Adipocyte (in vitro differentiated cells): ENCODE measurements at regions not wholly inside any gene's neighbourhood (a gene's known extent, or its start where the extent isn't known, plus 50 kb on each side); places are given as distances from the start of the nearest gene placed in this dataset.

Experiments used
- DNase-seq: peaks from one replicate; pipeline ENCODE4 v3.0.0-alpha.2; 2015; ENCODE audit warnings: low read depth
- H3K27me3 ChIP-seq: replicated peaks from 2 replicates; pipeline ENCODE4 v1.7.0; 2013; ENCODE audit warnings: mild to moderate bottlenecking, low read length, moderate library complexity; ENCODE audit not compliant: control insufficient read depth, insufficient read depth
- H3K36me3 ChIP-seq: 2 replicates; pipeline ENCODE4 v1.7.0; 2013; ENCODE audit warnings: low read length, mild to moderate bottlenecking, moderate library complexity; ENCODE audit not compliant: control insufficient read depth, insufficient read depth, severe bottlenecking
- H3K4me1 ChIP-seq: 2 replicates; pipeline ENCODE4 v1.7.0; 2013; ENCODE audit warnings: mild to moderate bottlenecking, low read length, moderate library complexity; ENCODE audit not compliant: control insufficient read depth, insufficient read depth
- H3K4me3 ChIP-seq: 2 replicates; pipeline ENCODE4 v1.7.0; 2013; ENCODE audit warnings: mild to moderate bottlenecking, low read length, moderate library complexity
- H3K9ac ChIP-seq: 2 replicates; pipeline ENCODE4 v1.7.0; 2013; ENCODE audit warnings: mild to moderate bottlenecking, low read length, moderate library complexity
- H3K9me3 ChIP-seq: 2 replicates; pipeline ENCODE4 v1.7.0; 2013; ENCODE audit warnings: mild to moderate bottlenecking, low read length, moderate library complexity; ENCODE audit not compliant: control insufficient read depth

DNA sequence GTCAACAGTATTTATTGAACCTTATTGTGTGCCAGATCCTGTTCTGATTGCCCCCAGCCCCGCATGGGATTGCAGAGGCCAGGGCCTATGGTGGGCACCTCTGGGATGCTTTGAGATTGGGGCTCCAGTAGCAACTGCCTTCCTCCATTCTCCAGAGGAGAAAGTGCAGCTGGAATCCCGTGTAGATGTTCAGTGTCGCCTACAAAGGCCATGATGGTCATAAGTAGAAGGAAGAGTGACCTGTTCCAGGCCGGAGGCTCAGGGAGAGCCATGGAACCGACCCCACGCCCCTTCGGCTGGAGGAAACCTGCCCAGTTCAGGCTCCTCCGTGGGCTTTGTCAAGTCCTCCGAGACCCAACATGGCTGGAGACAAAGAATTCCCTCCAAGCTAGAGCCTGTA lies 287.5 kb downstream of the FBXW7 start:
- Histone ChIP-seq H3K9ac (no peak overlapping the region), H3K27me3 (no peaks in the 10 kb centered on the region), H3K9me3 (no peaks in the 10 kb centered on the region), H3K4me1 (peaks cover 11% of the 10 kb centered on the region), H3K4me3 (no peak overlapping the region), H3K36me3 (no peaks in the 10 kb centered on the region)
- no peak for DNase-seq

DNA sequence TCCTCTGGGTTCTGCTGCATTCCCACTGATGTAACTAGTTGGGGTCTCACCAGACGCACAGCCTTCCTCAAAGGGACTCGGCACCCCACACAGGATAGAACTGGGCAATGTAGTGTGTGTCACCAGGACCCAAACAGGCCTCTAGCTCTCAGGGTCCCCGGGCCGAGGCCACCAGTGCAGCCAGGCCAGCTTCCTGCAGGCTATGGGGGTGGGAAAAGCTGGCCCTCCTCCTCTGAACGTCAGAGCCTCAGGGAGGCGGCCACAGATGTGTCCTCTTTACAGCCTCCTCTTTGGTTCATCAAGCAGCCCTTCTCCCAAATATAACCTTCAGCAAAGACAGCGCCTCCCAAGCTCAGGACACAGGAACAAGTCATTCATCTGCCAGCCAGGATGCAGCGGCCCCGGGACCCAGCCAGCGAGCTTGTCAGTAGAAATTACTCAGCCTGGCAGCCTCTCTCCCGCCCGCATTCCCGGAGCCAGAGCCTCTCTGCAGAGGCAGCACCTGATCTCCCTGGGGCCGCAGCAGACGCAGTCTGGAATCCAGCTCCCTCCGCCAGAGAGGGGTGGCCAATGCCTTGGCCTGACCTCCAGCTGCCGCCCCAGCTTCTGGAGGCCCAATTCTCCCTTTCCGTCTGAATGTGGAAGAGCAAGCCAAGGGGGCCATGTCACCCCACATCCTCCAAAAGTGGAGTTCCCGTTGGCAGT lies 288.5 kb downstream of the FBXW7 start:
- no peaks in the 10 kb centered on the region for H3K36me3 ChIP-seq
- no peaks in the 10 kb centered on the region for H3K27me3 ChIP-seq
- no peaks in the 10 kb centered on the region for H3K9me3 ChIP-seq
- H3K4me1 ChIP-seq: peaks cover 14% of the 10 kb centered on the region
- H3K9ac ChIP-seq: no peak overlapping the region
- no peak overlapping the region for H3K4me3 ChIP-seq
- no peak for DNase-seq

DNA sequence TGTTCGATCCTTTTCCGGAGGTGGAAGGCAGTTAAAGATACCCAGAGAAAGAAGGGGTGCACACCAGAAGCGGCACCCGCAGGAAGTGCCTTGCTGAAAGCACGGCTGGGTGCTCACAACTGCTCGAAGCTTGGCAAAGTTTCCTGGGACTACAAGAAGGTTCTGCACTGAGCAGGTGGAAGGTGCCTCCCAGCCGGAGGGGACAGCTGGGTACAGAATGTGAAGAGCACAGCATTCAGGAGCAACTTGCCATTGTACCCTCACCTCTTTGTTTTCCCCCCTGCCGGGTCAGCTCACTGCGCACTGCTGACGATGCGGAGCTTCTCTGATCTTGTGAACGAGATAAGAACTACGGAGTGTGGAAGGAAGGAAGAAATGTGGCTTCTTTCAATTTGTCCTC lies 289.2 kb downstream of the FBXW7 start:
- no peak overlapping the region for H3K4me3 ChIP-seq
- H3K36me3 ChIP-seq: no peaks in the 10 kb centered on the region
- H3K9me3 ChIP-seq: no peaks in the 10 kb centered on the region
- no peak overlapping the region for H3K9ac ChIP-seq
- peaks cover 14% of the 10 kb centered on the region for H3K4me1 ChIP-seq
- DNase-seq: no peak
- no peaks in the 10 kb centered on the region for H3K27me3 ChIP-seq

DNA sequence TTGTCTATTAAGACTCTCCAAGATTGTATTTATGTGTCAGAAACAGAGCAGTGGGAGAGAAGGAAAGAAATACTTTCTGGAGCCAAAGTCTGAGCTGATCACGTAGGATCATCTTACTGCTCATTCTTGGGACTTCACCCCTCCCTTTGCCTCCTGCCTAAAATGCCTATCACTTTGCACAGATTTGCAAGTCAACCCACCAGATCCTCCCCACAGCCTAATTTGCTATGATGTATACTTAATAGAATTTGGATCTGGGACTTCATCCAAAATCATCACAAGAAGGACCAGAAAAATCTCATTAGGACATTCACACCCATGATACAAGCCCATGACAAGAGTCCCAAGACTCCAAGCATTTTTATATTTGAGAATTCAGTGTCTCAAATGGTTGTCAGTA lies 290.2 kb downstream of the FBXW7 start:
- DNase-seq: peak; percentile 3
- H3K4me1 ChIP-seq: peaks cover 14% of the 10 kb centered on the region
- no peaks in the 10 kb centered on the region for H3K9me3 ChIP-seq
- H3K9ac ChIP-seq: no peak overlapping the region
- H3K36me3 ChIP-seq: no peaks in the 10 kb centered on the region
- no peak overlapping the region for H3K4me3 ChIP-seq
- H3K27me3 ChIP-seq: no peaks in the 10 kb centered on the region

DNA sequence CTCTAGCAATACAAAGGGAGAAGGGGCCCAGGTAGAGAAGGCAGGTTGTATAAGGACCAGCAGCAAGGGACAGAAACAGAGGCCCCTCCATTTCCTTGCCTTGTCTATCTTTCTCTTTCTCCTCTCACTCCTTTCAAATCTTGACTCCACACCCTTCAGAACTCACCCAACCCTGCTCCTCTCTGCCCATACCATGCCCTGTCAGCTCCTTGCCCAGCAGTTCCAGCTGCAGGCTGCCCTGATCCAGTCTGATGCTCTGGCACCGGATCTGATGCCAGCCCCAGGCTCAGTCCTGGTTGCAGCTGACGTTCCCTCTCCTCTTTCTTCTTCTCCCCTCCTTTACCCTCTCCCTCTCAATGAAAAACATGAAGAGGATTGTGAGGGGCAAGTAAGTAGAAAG lies 291.2 kb downstream of the FBXW7 start:
- Histone ChIP-seq H3K4me3 (no peak overlapping the region), H3K4me1 (peaks cover 14% of the 10 kb centered on the region), H3K27me3 (no peaks in the 10 kb centered on the region), H3K9me3 (no peaks in the 10 kb centered on the region), H3K9ac (no peak overlapping the region), H3K36me3 (no peaks in the 10 kb centered on the region)
- DNase-seq: no peak

DNA sequence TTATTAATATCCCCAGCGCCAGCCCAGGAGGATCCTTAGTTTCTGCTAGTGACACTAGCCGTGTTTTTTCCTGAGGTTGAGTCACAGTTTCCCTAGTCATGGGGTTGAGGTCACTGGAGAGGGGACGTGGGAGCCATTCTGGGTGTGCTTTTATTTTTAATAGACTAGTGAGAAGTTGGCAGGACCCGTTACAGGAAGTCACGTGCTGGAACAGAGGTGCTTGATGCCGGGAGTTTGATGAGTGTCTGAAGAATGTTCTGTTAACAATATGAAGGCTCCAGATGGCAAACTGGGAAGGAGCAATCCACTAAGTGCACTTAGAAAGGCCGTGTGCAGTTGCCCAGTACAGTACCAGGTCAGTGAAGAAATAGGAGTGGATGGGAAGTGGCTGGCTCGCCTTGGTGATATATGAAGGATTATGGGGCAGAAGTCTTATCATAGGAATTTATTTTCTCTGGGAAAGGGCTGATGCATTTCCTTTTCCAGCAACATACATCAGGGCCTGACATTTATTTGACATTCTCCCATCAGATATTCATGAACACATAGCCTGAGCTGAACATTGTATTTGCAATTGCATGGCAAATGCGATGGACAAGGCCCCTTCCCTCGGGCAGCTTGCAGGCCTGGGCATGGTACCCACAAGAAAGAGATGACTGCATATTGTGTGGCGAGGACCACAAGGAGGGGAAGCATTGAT lies 291.8 kb downstream of the FBXW7 start:
- Histone ChIP-seq H3K4me3 (peak overlapping the region; percentile 32), H3K9ac (no peak overlapping the region), H3K27me3 (no peaks in the 10 kb centered on the region), H3K4me1 (peaks cover 14% of the 10 kb centered on the region), H3K9me3 (no peaks in the 10 kb centered on the region), H3K36me3 (no peaks in the 10 kb centered on the region)
- no peak for DNase-seq

DNA sequence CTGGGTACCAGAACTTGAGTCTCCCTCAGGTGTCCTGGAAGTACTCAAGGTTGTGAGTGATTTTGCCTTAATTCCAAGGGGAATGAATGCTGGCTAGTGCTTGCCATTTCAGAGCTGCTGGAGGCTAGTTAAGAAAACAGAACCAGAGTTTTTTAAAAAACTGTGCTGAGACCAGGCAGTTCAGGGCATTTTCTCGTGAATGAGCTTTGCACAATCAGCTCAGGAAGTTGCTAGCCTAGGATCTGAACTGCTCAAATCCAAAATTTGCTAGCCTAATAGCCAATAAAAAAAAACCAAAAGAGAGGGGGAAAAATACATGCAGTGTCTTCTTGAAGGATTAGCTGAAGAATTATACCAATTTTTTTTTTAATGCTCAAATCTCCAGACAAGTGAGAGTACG lies 292.7 kb downstream of the FBXW7 start:
- DNase-seq: no peak
- H3K9ac ChIP-seq: no peak overlapping the region
- peaks cover 14% of the 10 kb centered on the region for H3K4me1 ChIP-seq
- H3K4me3 ChIP-seq: no peak overlapping the region
- H3K36me3 ChIP-seq: no peaks in the 10 kb centered on the region
- H3K27me3 ChIP-seq: no peaks in the 10 kb centered on the region
- H3K9me3 ChIP-seq: no peaks in the 10 kb centered on the region

DNA sequence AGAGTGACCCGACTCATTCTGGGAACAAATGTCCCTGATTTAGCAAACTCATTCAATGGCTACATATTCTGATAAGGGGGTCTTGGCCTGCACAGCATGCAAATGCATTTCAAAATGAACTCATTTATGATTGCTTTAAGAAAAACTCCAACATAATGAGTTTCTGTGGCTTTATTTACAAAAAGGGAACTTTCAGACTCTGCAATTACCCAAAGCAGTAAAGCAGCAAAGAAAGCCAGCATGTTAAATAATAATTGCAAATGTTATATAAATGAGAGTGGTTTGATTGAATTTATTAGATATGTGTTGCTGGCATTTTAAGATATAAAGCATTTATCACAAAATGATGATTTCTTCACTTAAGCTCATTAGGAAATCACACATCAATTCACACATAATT lies 295.7 kb downstream of the FBXW7 start:
- Histone ChIP-seq H3K9me3 (no peaks in the 10 kb centered on the region), H3K36me3 (no peaks in the 10 kb centered on the region), H3K9ac (no peak overlapping the region), H3K4me1 (peaks cover 14% of the 10 kb centered on the region), H3K27me3 (no peaks in the 10 kb centered on the region), H3K4me3 (no peak overlapping the region)
- no peak for DNase-seq

DNA sequence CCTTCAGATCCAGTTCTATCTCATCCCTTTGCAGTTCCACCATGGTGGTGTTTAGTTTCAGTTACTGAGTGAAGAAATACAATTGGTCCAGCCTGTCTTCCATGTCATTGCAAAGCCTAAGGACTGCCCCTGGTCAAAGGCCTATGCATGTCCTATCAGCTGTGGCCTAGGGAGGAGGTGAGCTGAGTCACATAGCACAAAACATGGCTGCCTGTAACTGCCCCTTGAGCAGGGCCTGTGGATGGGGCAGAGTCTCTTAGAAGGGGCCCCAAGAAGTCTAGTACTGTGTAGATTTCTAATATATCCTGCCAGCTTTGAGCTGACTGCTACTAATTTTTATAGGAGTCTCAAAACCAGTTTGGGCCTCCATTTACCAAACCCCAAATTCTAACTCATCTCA lies 296.7 kb downstream of the FBXW7 start:
- no peaks in the 10 kb centered on the region for H3K36me3 ChIP-seq
- DNase-seq: no peak

DNA sequence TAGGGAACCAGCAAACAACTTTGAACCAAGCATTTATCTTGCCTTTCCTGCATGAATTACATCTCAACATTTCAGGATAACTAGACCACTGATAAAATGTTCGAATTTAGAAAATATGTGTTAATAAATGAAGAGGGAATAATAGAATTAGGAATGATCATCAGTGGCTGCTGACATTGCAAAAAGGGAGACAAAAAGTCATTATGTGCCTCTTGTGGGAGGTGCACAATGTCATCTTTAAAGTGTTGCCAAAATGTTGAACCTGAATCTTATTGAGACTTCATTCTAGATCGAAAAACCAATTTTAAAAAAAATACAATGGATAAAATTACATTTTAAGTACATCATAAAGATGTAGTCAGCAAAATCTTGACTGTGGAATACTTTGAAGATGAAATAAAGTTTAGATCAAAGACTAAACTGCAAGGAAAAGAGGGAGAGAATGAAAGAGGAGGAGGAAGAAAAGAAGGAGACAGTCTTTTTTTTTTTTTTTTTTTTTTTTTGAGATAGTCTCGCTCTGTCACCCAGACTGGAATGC lies 299.3 kb downstream of the FBXW7 start:
- no peaks in the 10 kb centered on the region for H3K36me3 ChIP-seq
- no peak overlapping the region for H3K9ac ChIP-seq
- no peaks in the 10 kb centered on the region for H3K4me1 ChIP-seq
- no peaks in the 10 kb centered on the region for H3K27me3 ChIP-seq
- no peaks in the 10 kb centered on the region for H3K9me3 ChIP-seq
- DNase-seq: no peak
- H3K4me3 ChIP-seq: no peak overlapping the region

More for the DNA sequence above, 296.7 kb downstream of the FBXW7 start:
- Histone ChIP-seq H3K9me3 (no peaks in the 10 kb centered on the region), H3K4me1 (peaks cover 12% of the 10 kb centered on the region), H3K4me3 (no peak overlapping the region), H3K9ac (no peak overlapping the region), H3K27me3 (no peaks in the 10 kb centered on the region)

DNA sequence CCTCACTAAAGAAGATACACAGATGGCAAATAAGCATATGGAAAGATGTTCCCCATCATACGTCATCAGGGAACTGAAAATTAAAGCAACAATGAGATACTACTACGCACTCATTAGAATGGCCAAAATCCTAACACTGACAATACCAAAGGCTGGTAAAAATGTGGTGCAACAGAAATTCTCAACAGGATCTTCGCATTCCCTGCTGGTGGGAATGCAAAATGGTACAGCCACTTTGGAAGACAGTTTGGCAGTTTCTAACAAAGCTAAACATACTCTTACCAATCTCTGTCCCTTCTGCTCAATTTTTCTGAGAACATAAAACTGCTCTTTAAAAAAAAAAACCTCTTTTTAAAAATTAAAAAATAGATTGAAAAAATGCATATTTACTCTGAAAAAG lies 300.2 kb downstream of the FBXW7 start:
- H3K36me3 ChIP-seq: no peaks in the 10 kb centered on the region
- no peaks in the 10 kb centered on the region for H3K9me3 ChIP-seq
- H3K27me3 ChIP-seq: no peaks in the 10 kb centered on the region
- no peak for DNase-seq
- no peaks in the 10 kb centered on the region for H3K4me1 ChIP-seq
- no peak overlapping the region for H3K9ac ChIP-seq
- H3K4me3 ChIP-seq: no peak overlapping the region
